C4-2B (cell line): ENCODE measurements at regions not wholly inside any gene's neighbourhood (a gene's known extent, or its start where the extent isn't known, plus 50 kb on each side); places are given as distances from the start of the nearest gene placed in this dataset.

Source experiments
- H3K27ac ChIP-seq: fragments of 450-650 bp; 2 replicates; pipeline ENCODE4 v1.5.1; 2017
- ZFX ChIP-seq: fragments of 450-650 bp; IDR thresholded peaks from 2 replicates; pipeline ENCODE4 v1.6.1; 2017
- TF ChIP-seq, protein P1 (sequence below): fragments of 450-650 bp; conservative IDR thresholded peaks from 2 replicates; pipeline ENCODE4 v1.5.1; 2017; ENCODE audit warnings: mild to moderate bottlenecking

DNA sequence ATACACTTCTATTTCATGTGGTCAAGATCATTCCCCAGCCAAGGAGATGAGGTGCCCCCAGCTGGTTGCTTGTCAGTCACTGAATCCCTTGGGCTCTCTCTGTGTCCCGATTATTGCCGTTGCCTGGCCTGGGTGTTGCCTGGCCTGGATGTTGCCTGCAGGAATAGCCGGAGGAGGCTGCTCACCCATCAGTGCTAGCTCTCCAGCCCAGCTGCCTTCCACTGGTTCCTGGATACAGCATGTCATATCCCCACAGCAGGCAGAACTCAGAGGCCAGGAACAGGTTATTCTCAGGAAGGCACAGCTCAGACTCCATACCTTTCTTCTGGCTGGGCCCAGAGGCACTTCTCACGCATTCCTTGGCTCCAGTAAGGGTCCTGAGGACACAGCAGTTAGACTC, 542.1 kb upstream of the MGMT start:
- H3K27ac ChIP-seq = no peak overlapping the region
- TF ChIP-seq ZFX = no peak
- TF ChIP-seq, protein P1, sequence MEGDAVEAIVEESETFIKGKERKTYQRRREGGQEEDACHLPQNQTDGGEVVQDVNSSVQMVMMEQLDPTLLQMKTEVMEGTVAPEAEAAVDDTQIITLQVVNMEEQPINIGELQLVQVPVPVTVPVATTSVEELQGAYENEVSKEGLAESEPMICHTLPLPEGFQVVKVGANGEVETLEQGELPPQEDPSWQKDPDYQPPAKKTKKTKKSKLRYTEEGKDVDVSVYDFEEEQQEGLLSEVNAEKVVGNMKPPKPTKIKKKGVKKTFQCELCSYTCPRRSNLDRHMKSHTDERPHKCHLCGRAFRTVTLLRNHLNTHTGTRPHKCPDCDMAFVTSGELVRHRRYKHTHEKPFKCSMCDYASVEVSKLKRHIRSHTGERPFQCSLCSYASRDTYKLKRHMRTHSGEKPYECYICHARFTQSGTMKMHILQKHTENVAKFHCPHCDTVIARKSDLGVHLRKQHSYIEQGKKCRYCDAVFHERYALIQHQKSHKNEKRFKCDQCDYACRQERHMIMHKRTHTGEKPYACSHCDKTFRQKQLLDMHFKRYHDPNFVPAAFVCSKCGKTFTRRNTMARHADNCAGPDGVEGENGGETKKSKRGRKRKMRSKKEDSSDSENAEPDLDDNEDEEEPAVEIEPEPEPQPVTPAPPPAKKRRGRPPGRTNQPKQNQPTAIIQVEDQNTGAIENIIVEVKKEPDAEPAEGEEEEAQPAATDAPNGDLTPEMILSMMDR = no peak

DNA sequence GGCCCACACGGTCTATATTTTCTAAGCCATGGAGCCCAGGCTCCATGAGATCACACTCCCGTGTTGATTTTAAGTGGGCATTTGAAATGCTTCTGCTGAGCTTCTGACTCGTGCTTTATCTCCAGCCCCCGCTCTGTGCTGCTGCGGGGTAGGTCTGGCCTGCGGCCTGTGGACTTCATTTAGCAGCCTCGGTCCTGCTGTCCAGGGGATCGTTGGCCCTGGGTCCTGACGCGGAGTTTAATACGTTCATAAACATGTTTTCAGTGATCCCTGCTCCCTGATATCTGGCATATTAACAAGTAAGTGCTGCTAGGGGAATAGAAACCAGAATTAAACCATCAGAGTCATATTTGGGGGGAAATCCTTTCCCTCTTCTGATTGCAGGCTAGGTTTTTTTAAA, 540.3 kb upstream of the MGMT start:
- no peak overlapping the region for H3K27ac ChIP-seq
- TF ChIP-seq, protein P1 = no peak
- TF ChIP-seq ZFX = no peak

DNA sequence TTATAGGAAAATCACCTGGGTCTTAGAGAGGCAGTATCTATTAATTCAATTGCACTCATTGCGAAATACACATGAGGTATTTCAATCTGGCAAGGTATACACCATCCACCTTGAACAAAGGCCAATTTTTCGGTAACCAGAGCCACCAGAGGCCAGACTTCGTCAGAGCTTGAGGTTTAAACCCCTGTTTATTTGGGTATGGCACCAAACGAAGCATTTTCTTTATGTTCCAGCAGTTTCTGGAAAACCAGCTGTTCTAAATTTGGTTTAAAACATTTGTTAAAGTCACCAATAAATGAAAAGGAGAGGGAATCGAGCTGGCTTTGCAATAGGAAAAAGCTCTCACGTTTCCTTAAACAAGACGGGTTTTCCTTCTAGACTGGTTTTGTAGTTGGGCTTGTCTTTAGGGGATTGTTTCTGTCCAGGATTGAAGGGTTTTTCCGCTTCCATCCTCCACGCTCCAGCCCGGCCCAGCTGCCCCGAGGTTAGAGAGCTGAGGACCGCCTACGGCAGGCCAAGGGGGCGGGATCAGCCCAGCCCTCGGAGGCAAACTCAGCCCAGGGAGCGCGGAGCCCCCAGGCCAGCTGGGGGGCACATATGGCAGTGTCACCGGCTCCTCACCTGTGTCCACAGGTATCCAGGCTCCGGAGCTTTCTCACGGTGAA, 539.4 kb upstream of the MGMT start:
- TF ChIP-seq, protein P1 = no peak
- TF ChIP-seq ZFX = no peak
- H3K27ac ChIP-seq = no peak overlapping the region

DNA sequence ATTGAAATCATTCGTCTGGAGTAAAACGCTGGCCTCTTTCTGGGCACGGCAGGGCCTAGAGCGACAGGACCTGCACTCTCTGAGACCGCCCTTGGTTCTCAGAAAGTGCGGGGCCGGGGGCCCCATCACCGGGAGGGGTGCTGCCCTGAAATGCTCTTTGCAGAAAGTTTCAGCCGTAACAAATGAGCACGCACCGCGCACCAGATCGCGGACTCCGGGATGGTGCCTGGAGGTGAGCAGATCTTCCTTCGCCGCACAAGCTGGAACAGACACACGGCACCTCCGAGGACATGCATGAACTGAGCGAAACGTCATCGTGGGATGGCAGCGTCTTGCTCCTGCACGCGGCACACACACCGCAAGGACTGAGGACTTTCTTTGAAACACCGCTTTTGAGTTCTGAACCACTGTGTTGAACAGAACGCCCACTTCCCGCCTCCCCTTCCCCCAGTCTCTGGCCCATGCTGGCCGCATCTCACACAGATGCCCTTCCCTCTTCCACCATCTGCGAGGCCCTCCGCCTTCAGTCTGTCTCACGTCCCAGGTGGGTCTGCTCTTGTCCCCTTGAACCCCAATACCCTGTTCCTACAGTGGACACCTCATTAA, 538.7 kb upstream of the MGMT start:
- H3K27ac ChIP-seq = no peak overlapping the region
- TF ChIP-seq ZFX = no peak
- TF ChIP-seq, protein P1 = no peak

DNA sequence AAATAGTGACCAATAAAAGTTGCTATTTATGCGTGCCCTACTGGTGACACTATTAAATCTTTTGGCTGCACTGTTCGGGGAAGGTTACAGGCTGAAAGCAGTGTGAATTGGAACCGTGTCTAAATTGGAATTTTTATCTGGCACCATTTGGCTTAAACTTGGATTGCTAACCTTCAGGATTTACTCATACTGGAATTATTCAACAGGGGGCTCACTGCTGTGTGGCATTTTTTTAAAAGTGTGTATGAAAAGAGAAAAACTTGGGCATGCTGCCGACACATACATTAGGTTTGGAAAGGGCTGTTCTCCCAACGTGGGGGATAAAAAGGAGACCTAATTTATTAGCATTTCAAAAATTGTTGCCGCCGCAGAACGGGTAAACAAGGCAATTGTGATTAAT, 537.9 kb upstream of the MGMT start:
- no peak overlapping the region for H3K27ac ChIP-seq
- TF ChIP-seq ZFX = no peak
- TF ChIP-seq, protein P1 = no peak

DNA sequence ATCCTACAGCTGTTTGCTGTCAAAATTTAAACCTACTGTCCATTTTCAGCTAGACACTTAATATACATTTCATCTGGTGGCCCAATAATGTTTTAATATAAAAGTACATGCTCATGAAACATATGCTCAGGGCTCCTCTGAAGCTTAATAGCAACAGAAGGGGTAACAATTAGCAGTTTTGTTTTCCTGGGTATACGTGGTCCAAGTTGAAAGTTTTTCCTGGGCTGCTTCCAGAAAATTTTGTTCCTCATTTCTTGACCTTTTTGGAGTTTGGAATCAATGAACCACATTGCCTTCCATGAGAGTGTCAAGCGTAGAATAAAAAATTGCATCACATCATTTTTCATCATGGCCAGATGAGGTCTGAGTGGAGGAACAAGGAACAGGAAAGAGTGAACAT, 537.3 kb upstream of the MGMT start:
- TF ChIP-seq, protein P1 = no peak
- TF ChIP-seq ZFX = no peak

DNA sequence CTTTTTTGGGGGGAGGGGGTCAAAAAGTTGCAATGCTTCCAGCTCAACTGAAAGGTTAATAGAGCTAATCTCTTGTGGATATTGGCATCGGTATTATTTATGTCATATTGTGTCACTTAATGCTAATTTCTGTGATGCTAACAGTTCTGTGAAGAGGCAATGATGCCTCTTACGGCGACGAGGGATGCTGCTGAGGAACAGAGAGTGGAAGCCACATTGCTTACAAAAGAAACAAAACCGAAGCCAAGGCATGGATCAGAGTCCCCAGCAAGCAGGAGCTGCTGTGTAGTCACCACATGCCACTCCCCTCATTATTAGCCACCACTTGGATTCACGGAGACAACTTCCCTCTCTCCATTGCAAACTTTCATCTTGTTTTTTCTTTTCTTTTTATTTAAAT, 536.5 kb upstream of the MGMT start:
- H3K27ac ChIP-seq = no peak overlapping the region
- TF ChIP-seq, protein P1 = no peak
- no peak for TF ChIP-seq ZFX

More for the DNA sequence above, 537.3 kb upstream of the MGMT start:
- H3K27ac ChIP-seq = no peak overlapping the region
